ENCODE measurements at regions not wholly inside any gene's neighbourhood (a gene's known extent, or its start where the extent isn't known, plus 50 kb on each side); places are given as distances from the start of the nearest gene placed in this dataset.

DNA sequence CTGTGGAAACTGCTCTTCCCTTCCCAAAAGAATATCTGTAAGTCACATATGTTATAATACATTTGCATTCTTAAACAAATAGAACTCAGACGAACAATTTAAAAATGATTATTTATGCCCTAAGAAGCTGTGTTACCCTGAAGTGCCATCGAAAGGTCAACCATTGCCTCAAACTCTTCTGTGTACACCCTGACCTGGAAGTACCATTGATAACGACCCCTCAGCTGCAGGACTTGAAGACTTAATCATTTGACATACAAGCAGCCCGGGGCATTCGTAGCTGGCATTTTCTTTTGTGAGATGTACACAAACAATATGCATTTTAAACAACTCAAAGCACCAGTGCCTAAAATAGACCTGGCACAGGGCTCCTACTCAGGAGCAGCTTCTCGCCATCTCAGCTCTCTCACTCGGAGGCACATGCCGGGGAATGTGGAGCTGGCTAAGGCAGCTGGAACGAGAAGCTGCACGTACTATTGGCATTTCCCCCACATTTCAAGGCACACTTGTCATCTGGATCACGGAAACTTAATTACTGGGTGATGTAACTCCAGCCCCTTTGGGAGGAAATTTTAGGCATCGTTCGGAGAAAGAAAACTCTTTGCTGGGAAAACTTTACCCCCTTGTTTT lies 170.0 kb upstream of the GALNT5 start:
- no peak for DNase-seq
- Histone ChIP-seq H3K36me3 (no peaks in the 10 kb centered on the region), H3K9me3 (no peaks in the 10 kb centered on the region), H3K27ac (no peak overlapping the region), H3K27me3 (no peaks in the 10 kb centered on the region), H3K4me1 (no peaks in the 10 kb centered on the region), H3K4me3 (no peak overlapping the region)
- intact Hi-C loops (cut with DNase I; ENCODE audit: low total_unique reads): no loop called here
- TF ChIP-seq, protein P1, sequence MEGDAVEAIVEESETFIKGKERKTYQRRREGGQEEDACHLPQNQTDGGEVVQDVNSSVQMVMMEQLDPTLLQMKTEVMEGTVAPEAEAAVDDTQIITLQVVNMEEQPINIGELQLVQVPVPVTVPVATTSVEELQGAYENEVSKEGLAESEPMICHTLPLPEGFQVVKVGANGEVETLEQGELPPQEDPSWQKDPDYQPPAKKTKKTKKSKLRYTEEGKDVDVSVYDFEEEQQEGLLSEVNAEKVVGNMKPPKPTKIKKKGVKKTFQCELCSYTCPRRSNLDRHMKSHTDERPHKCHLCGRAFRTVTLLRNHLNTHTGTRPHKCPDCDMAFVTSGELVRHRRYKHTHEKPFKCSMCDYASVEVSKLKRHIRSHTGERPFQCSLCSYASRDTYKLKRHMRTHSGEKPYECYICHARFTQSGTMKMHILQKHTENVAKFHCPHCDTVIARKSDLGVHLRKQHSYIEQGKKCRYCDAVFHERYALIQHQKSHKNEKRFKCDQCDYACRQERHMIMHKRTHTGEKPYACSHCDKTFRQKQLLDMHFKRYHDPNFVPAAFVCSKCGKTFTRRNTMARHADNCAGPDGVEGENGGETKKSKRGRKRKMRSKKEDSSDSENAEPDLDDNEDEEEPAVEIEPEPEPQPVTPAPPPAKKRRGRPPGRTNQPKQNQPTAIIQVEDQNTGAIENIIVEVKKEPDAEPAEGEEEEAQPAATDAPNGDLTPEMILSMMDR (IDR thresholded peaks at IDR 0.05): no peak
- TF ChIP-seq POLR2A (IDR thresholded peaks at IDR 0.05): no peak

DNA sequence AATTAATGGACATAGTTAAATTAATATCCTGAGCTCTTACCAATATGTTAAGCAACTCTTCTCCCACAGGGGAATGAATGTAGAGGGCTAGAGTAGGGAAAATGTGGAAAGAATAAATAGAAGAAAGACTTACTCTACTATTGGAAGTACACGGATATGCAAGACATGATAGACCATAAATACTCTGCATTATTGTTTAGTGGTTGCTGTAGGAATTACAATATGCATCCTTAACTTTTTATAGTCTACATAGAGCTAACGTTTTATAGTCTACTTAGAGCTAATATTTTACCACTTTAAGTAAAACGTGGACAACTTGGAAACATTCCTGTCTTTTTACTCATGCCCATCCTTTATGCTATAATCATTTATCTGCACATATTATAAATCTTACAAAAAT lies 163.8 kb upstream of the GALNT5 start:
- intact Hi-C loops (cut with DNase I; ENCODE audit: low total_unique reads): no loop called here
- DNase-seq: no peak
- TF ChIP-seq, protein P1 (IDR thresholded peaks at IDR 0.05): no peak
- no peak for TF ChIP-seq POLR2A (IDR thresholded peaks at IDR 0.05)
- Histone ChIP-seq H3K9me3 (no peaks in the 10 kb centered on the region), H3K4me3 (no peak overlapping the region), H3K4me1 (no peaks in the 10 kb centered on the region), H3K36me3 (no peaks in the 10 kb centered on the region), H3K27ac (no peak overlapping the region), H3K27me3 (no peaks in the 10 kb centered on the region)

DNA sequence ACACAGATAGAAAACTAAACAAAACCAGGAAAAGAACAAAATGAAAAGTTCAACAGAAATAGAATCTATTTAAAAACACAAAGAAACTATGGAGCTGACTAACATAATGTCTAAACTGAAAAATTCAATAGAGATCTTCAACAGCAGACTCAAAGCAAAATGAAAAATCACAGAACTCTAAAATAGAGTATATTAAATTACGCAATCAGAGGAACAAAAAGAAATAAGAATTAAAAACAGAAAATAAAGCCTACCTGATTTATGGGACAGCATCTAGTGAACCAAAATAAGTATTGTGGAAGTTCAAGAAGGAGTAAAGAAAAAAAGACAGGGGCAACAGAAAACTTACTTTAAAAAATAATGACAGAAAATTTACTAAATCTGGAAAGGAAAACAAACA lies 152.1 kb upstream of the GALNT5 start:
- Histone ChIP-seq H3K27me3 (no peaks in the 10 kb centered on the region), H3K4me3 (no peak overlapping the region), H3K9me3 (no peaks in the 10 kb centered on the region), H3K27ac (no peak overlapping the region), H3K36me3 (no peaks in the 10 kb centered on the region), H3K4me1 (no peaks in the 10 kb centered on the region)
- DNase-seq: no peak
- TF ChIP-seq POLR2A (IDR thresholded peaks at IDR 0.05): no peak
- TF ChIP-seq, protein P1 (IDR thresholded peaks at IDR 0.05): no peak
- intact Hi-C loops (cut with DNase I; ENCODE audit: low total_unique reads): no loop called here

DNA sequence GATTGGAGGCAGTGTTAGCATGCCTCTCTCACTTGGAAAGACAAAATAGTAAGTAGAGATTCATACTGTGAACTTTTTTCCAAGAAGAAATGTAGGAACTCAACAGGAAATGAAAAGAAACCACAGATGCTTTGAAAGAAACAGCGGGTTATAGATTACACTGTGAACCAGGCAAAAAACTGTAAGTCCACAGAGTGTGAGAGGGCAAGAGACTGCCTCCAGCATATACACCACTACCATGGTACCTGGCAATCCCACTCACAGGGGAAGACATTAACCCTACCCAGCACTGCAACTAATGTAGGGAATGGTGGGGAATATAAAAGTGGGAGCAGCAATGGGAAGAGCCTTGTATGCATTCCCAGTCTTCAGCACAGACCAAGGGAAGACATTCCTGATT lies 150.6 kb upstream of the GALNT5 start:
- H3K36me3 ChIP-seq: no peaks in the 10 kb centered on the region
- no peak for DNase-seq
- TF ChIP-seq, protein P1 (IDR thresholded peaks at IDR 0.05): no peak
- no peak for TF ChIP-seq POLR2A (IDR thresholded peaks at IDR 0.05)
- intact Hi-C loops (cut with DNase I; ENCODE audit: low total_unique reads): no loop called here
- H3K9me3 ChIP-seq: no peaks in the 10 kb centered on the region
- no peak overlapping the region for H3K27ac ChIP-seq
- H3K4me1 ChIP-seq: no peaks in the 10 kb centered on the region
- H3K4me3 ChIP-seq: no peak overlapping the region
- H3K27me3 ChIP-seq: no peaks in the 10 kb centered on the region

DNA sequence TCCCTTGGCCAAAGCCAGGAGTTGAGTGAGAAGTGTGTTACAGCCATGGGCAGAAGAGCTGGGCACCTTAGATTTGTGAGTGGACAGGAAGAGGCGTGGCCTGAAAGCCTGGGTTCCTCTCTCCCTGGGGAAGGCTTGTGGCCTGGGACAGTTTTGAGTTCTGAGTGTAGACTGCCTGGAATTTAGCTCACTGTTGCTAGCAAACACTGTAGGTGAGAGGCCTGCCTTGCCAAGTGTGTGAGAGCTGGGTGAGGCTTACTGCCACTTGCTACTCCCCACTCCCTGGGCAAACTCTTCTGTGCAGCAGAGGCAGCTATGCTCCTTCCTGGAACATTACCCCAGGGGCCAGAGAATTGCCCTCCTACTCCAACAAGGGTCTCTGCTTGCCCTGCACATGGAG lies 150.0 kb upstream of the GALNT5 start:
- no peak for DNase-seq
- H3K4me1 ChIP-seq: no peaks in the 10 kb centered on the region
- no peaks in the 10 kb centered on the region for H3K27me3 ChIP-seq
- intact Hi-C loops (cut with DNase I; ENCODE audit: low total_unique reads): no loop called here
- TF ChIP-seq POLR2A (IDR thresholded peaks at IDR 0.05): no peak
- TF ChIP-seq, protein P1 (IDR thresholded peaks at IDR 0.05): no peak
- H3K9me3 ChIP-seq: no peaks in the 10 kb centered on the region
- H3K36me3 ChIP-seq: no peaks in the 10 kb centered on the region
- no peak overlapping the region for H3K4me3 ChIP-seq
- H3K27ac ChIP-seq: no peak overlapping the region

Data from uterus (tissue), 3 donors.